H9 (cell line): ENCODE measurements at regions not wholly inside any gene's neighbourhood (a gene's known extent, or its start where the extent isn't known, plus 50 kb on each side); places are given as distances from the start of the nearest gene placed in this dataset.

Experiments used
- DNase-seq: peaks from one replicate; pipeline ENCODE4 v3.0.0-alpha.2; 2017
- H2AFZ ChIP-seq: one replicate; pipeline ENCODE4 v1.6.1; 2013; ENCODE audit warnings: mild to moderate bottlenecking, low read length, control low read depth, moderate library complexity
- H2AK5ac ChIP-seq: 2 replicates; pipeline ENCODE4 v1.6.1; 2013; ENCODE audit warnings: low read length, control low read depth, mixed read lengths; ENCODE audit not compliant: insufficient read length
- H2BK120ac ChIP-seq: one replicate; pipeline ENCODE4 v1.6.1; 2013; ENCODE audit warnings: low read depth, mild to moderate bottlenecking, low read length, control low read depth, inconsistent platforms; ENCODE audit not compliant: poor library complexity, severe bottlenecking
- H2BK12ac ChIP-seq: 2 replicates; pipeline ENCODE4 v1.6.1; 2013; ENCODE audit warnings: low read length, control low read depth, mixed read lengths, low read depth; ENCODE audit not compliant: insufficient read length
- H2BK15ac ChIP-seq: 2 replicates; pipeline ENCODE4 v1.6.1; 2013; ENCODE audit warnings: low read depth, low read length, control low read depth
- H2BK20ac ChIP-seq: one replicate; pipeline ENCODE4 v1.6.1; 2013; ENCODE audit warnings: low read depth, mild to moderate bottlenecking, low read length, control low read depth, inconsistent platforms; ENCODE audit not compliant: poor library complexity, severe bottlenecking
- H2BK5ac ChIP-seq: 2 replicates; pipeline ENCODE4 v1.6.1; 2013; ENCODE audit warnings: low read length, control low read depth, mixed read lengths; ENCODE audit not compliant: insufficient read length
- H3K14ac ChIP-seq: 2 replicates; pipeline ENCODE4 v1.6.1; 2013; ENCODE audit warnings: low read length, control low read depth; ENCODE audit not compliant: insufficient read depth
- H3K18ac ChIP-seq: 2 replicates; pipeline ENCODE4 v1.6.1; 2013; ENCODE audit warnings: low read depth, mild to moderate bottlenecking, mixed read lengths, low read length, control low read depth; ENCODE audit not compliant: insufficient read length
- H3K23ac ChIP-seq: 2 replicates; pipeline ENCODE4 v1.6.1; 2013; ENCODE audit warnings: low read length, control low read depth, mixed read lengths, low read depth; ENCODE audit not compliant: insufficient read length
- H3K23me2 ChIP-seq: 2 replicates; pipeline ENCODE4 v1.6.1; 2013; ENCODE audit warnings: low read depth, mild to moderate bottlenecking, mixed read lengths, low read length, control low read depth; ENCODE audit not compliant: insufficient read length, poor library complexity, severe bottlenecking
- H3K27ac ChIP-seq: 2 replicates; pipeline ENCODE4 v1.5.1; 2013; ENCODE audit warnings: low read length, control low read depth, mixed read lengths, low read depth; ENCODE audit not compliant: insufficient read length
- H3K27me3 ChIP-seq: 2 replicates; pipeline ENCODE4 v1.6.1; 2013; ENCODE audit warnings: low read length, control low read depth, inconsistent platforms; ENCODE audit not compliant: insufficient read depth
- H3K4ac ChIP-seq: 2 replicates; pipeline ENCODE4 v1.6.1; 2013; ENCODE audit warnings: low read depth, mild to moderate bottlenecking, control low read depth, inconsistent platforms, low read length, moderate library complexity
- H3K4me1 ChIP-seq: 2 replicates; pipeline ENCODE4 v1.6.1; 2013; ENCODE audit warnings: low read length, control low read depth, inconsistent platforms; ENCODE audit not compliant: insufficient read depth
- H3K4me2 ChIP-seq: 2 replicates; pipeline ENCODE4 v1.6.1; 2013; ENCODE audit warnings: low read length, control low read depth, mixed read lengths; ENCODE audit not compliant: insufficient read length, insufficient read depth
- H3K56ac ChIP-seq: 2 replicates; pipeline ENCODE4 v1.6.1; 2013; ENCODE audit warnings: low read depth, mild to moderate bottlenecking, mixed read lengths, low read length, control low read depth; ENCODE audit not compliant: insufficient read length
- H3K79me1 ChIP-seq: 2 replicates; pipeline ENCODE4 v1.6.1; 2013; ENCODE audit warnings: low read depth, mild to moderate bottlenecking, moderate library complexity, low read length, control low read depth, inconsistent platforms; ENCODE audit not compliant: insufficient read depth, poor library complexity, severe bottlenecking
- H3K79me2 ChIP-seq: 2 replicates; pipeline ENCODE4 v1.6.1; 2013; ENCODE audit warnings: low read length, control low read depth, inconsistent platforms; ENCODE audit not compliant: insufficient read depth
- H3K9ac ChIP-seq: 2 replicates; pipeline ENCODE4 v1.6.1; 2013; ENCODE audit warnings: low read length, control low read depth, mixed read lengths; ENCODE audit not compliant: insufficient read length; ENCODE audit errors: extremely low read depth
- H3K9me3 ChIP-seq: one replicate; pipeline ENCODE4 v1.6.1; 2013; ENCODE audit warnings: low read depth, low read length, inconsistent platforms; ENCODE audit not compliant: control insufficient read depth
- H3T11ph ChIP-seq: one replicate; pipeline ENCODE4 v1.6.1; 2013; ENCODE audit warnings: mild to moderate bottlenecking, low read length, control low read depth, inconsistent platforms
- H4K20me1 ChIP-seq: one replicate; pipeline ENCODE4 v1.6.1; 2013; ENCODE audit not compliant: control insufficient read depth, insufficient read length, insufficient read depth
- H4K5ac ChIP-seq: 2 replicates; pipeline ENCODE4 v1.6.1; 2013; ENCODE audit warnings: low read depth, mild to moderate bottlenecking, mixed read lengths, low read length, control low read depth; ENCODE audit not compliant: insufficient read length
- H4K8ac ChIP-seq: replicated peaks from 2 replicates; pipeline ENCODE4 v1.6.1; 2013; ENCODE audit warnings: low read length, control low read depth, mixed read lengths, low read depth; ENCODE audit not compliant: insufficient read length
- H4K91ac ChIP-seq: 2 replicates; pipeline ENCODE4 v1.6.1; 2013; ENCODE audit warnings: low read depth, mild to moderate bottlenecking, moderate library complexity, mixed read lengths, low read length, control low read depth; ENCODE audit not compliant: insufficient read length
- H3K27ac Mint-ChIP-seq, 3 experiments: 2 replicates in 2 of 3; 3 replicates in 1 of 3; pipeline ENCODE4 v1.8.0; 2020 to 2021; ENCODE audit warnings: mixed read lengths in 3 of 3, mild to moderate bottlenecking in 1 of 3, moderate library complexity in 1 of 3
- H3K27me3 Mint-ChIP-seq: 2 replicates; pipeline ENCODE4 v1.8.0; 2021; ENCODE audit warnings: low read depth, mild to moderate bottlenecking, moderate library complexity, mixed read lengths
- H3K36me3 Mint-ChIP-seq, 3 experiments: 2 replicates in 2 of 3; 3 replicates in 1 of 3; pipeline ENCODE4 v1.8.0; 2020 to 2021; ENCODE audit warnings: low read depth in 3 of 3, mixed read lengths in 3 of 3; ENCODE audit not compliant: insufficient read depth in 1 of 3
- H3K4me1 Mint-ChIP-seq, 2 experiments: 2 replicates each; pipeline ENCODE4 v1.8.0; 2020; ENCODE audit warnings: mixed read lengths in 2 of 2
- H3K4me3 Mint-ChIP-seq, 2 experiments: 2 replicates in 1 of 2; 3 replicates in 1 of 2; pipeline ENCODE4 v1.8.0; 2020 to 2021; ENCODE audit warnings: mild to moderate bottlenecking in 2 of 2, mixed read lengths in 2 of 2, moderate library complexity in 1 of 2
- H3K9me3 Mint-ChIP-seq, 2 experiments: 2 replicates in 1 of 2; 3 replicates in 1 of 2; pipeline ENCODE4 v1.8.0; 2020; ENCODE audit warnings: mild to moderate bottlenecking in 2 of 2, mixed read lengths in 2 of 2, moderate library complexity in 1 of 2
- TF ChIP-seq, protein P1 (sequence below): fragments of 200-600 bp; sonication (generic); conservative IDR thresholded peaks from 3 replicates; pipeline ENCODE4 v1.8.0; 2021; ENCODE audit warnings: antibody characterized with exemption, mild to moderate bottlenecking

DNA sequence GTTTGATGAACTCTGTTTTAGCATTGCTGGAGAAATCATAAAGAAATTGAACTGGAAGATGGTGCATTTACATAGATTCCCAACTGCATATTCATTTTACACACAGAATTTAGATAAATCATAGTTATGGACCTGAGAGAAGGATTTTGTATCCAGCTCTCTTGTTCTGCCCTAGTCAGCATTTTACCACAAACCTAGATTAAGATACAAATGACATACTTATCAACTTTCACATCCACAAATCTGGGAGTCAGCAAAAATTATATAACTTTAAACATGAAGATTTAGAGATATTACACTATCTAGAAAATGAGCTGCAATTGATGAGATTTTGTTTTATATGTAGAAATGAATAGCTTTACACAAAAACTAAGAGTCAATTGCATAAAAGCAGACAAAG lies 632.8 kb downstream of the IGSF11 start:
- no peaks in the 10 kb centered on the region for H3K9me3 Mint-ChIP-seq
- TF ChIP-seq, protein P1, sequence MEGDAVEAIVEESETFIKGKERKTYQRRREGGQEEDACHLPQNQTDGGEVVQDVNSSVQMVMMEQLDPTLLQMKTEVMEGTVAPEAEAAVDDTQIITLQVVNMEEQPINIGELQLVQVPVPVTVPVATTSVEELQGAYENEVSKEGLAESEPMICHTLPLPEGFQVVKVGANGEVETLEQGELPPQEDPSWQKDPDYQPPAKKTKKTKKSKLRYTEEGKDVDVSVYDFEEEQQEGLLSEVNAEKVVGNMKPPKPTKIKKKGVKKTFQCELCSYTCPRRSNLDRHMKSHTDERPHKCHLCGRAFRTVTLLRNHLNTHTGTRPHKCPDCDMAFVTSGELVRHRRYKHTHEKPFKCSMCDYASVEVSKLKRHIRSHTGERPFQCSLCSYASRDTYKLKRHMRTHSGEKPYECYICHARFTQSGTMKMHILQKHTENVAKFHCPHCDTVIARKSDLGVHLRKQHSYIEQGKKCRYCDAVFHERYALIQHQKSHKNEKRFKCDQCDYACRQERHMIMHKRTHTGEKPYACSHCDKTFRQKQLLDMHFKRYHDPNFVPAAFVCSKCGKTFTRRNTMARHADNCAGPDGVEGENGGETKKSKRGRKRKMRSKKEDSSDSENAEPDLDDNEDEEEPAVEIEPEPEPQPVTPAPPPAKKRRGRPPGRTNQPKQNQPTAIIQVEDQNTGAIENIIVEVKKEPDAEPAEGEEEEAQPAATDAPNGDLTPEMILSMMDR = no peak

More for the DNA sequence above, 632.8 kb downstream of the IGSF11 start:
- Histone ChIP-seq H2AK5ac (no peak overlapping the region), H2BK20ac (no peak overlapping the region), H3K14ac (no peak overlapping the region), H3K4me2 (no peak overlapping the region), H2BK12ac (no peak overlapping the region), H4K20me1 (no peaks in the 10 kb centered on the region), H3K23me2 (no peaks in the 10 kb centered on the region), H3K4ac (no peak overlapping the region), H3K27me3 (no peaks in the 10 kb centered on the region), H3K79me1 (no peaks in the 10 kb centered on the region), H2AFZ (no peak overlapping the region), H4K5ac (no peak overlapping the region), H4K91ac (no peak overlapping the region), H4K8ac (no peak overlapping the region), H2BK120ac (no peak overlapping the region), H3K9ac (no peak overlapping the region), H3K56ac (no peak overlapping the region), H3K4me1 (no peaks in the 10 kb centered on the region), H3K23ac (no peak overlapping the region), H3K18ac (no peak overlapping the region), H3K27ac (no peak overlapping the region), H2BK5ac (no peak overlapping the region), H3K79me2 (no peaks in the 10 kb centered on the region), H2BK15ac (no peak overlapping the region), H3T11ph (no peak overlapping the region), H3K9me3 (no peaks in the 10 kb centered on the region)
- Mint-ChIP-seq H3K27me3 (no peaks in the 10 kb centered on the region), H3K36me3 (no peaks in the 10 kb centered on the region), H3K4me3 (no peak overlapping the region), H3K27ac (no peak overlapping the region), H3K4me1 (no peaks in the 10 kb centered on the region)
- no peak for DNase-seq
